ENCODE measurements at regions not wholly inside any gene's neighbourhood (a gene's known extent, or its start where the extent isn't known, plus 50 kb on each side); places are given as distances from the start of the nearest gene placed in this dataset.

DNA sequence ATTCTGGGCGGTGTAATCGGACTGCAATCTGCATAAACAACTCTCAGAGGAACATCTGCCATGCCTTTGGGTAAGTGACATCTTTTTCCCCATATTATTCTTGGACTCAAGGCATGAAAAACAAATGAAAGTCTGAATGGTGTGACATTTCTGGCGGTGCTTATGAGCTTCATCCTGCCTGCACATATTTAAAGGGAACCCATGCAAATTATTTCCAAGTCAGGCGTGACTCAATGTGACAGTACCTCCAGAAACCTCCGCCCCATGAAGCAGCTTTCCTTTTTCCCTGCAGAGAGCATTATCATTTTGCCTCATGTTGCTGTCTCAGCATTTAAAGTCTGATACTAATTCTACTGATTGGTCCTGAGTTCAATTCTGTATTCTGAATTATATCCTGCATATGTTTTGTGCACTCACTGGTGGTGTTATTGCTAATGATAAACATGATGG, 585.4 kb downstream of the SNAPC1 start:
- no peaks in the 10 kb centered on the region for H3K4me1 ChIP-seq (ENCODE audit: control insufficient read depth, insufficient read depth, low read length)
- H3K36me3 ChIP-seq (ENCODE audit: insufficient read depth, low read length): no peaks in the 10 kb centered on the region
- H3K4me2 ChIP-seq (ENCODE audit: low read length): no peak overlapping the region
- H3K4me3 ChIP-seq (ENCODE audit: low read length): no peak overlapping the region
- H3K27me3 ChIP-seq (ENCODE audit: control insufficient read depth, insufficient read depth, low read length): no peaks in the 10 kb centered on the region
- H3K9me3 ChIP-seq (replicated peaks; ENCODE audit: low read length): no peaks in the 10 kb centered on the region
- no peak overlapping the region for H3K9ac ChIP-seq (ENCODE audit: low read depth, low read length)

- Histone ChIP-seq H3K4me2 (ENCODE audit: low read length) (no peak overlapping the region), H3K9me3 (replicated peaks; ENCODE audit: low read length) (no peaks in the 10 kb centered on the region), H3K27me3 (ENCODE audit: control insufficient read depth, insufficient read depth, low read length) (no peaks in the 10 kb centered on the region), H3K4me1 (ENCODE audit: control insufficient read depth, insufficient read depth, low read length) (no peaks in the 10 kb centered on the region), H3K4me3 (ENCODE audit: low read length) (no peak overlapping the region), H3K36me3 (ENCODE audit: insufficient read depth, low read length) (no peaks in the 10 kb centered on the region), H3K9ac (ENCODE audit: low read depth, low read length) (no peak overlapping the region)
These were observed 595.1 kb downstream of the SNAPC1 start for GRCh38 chr14:62357362-62357761.

- Histone ChIP-seq H3K27me3 (ENCODE audit: control insufficient read depth, insufficient read depth, low read length) (no peaks in the 10 kb centered on the region), H3K4me2 (ENCODE audit: low read length) (no peak overlapping the region), H3K4me1 (ENCODE audit: control insufficient read depth, insufficient read depth, low read length) (no peaks in the 10 kb centered on the region), H3K9me3 (replicated peaks; ENCODE audit: low read length) (no peaks in the 10 kb centered on the region), H3K9ac (ENCODE audit: low read depth, low read length) (no peak overlapping the region), H3K4me3 (ENCODE audit: low read length) (no peak overlapping the region), H3K36me3 (ENCODE audit: insufficient read depth, low read length) (no peaks in the 10 kb centered on the region)
These were observed 601.9 kb downstream of the SNAPC1 start for GRCh38 chr14:62364161-62364560.

GRCh38 chr14:62364800-62365280, 602.6 kb downstream of the SNAPC1 start:
- Histone ChIP-seq H3K9me3 (replicated peaks; ENCODE audit: low read length) (no peaks in the 10 kb centered on the region), H3K4me1 (ENCODE audit: control insufficient read depth, insufficient read depth, low read length) (no peaks in the 10 kb centered on the region), H3K27me3 (ENCODE audit: control insufficient read depth, insufficient read depth, low read length) (no peaks in the 10 kb centered on the region), H3K4me3 (ENCODE audit: low read length) (no peak overlapping the region), H3K36me3 (ENCODE audit: insufficient read depth, low read length) (no peaks in the 10 kb centered on the region), H3K9ac (ENCODE audit: low read depth, low read length) (no peak overlapping the region), H3K4me2 (ENCODE audit: low read length) (no peak overlapping the region)

- Histone ChIP-seq H3K36me3 (ENCODE audit: insufficient read depth, low read length) (no peaks in the 10 kb centered on the region), H3K4me3 (ENCODE audit: low read length) (no peak overlapping the region), H3K9me3 (replicated peaks; ENCODE audit: low read length) (no peaks in the 10 kb centered on the region), H3K27me3 (ENCODE audit: control insufficient read depth, insufficient read depth, low read length) (no peaks in the 10 kb centered on the region), H3K4me1 (ENCODE audit: control insufficient read depth, insufficient read depth, low read length) (no peaks in the 10 kb centered on the region), H3K4me2 (ENCODE audit: low read length) (no peak overlapping the region), H3K9ac (ENCODE audit: low read depth, low read length) (no peak overlapping the region)
These were observed 607.8 kb downstream of the SNAPC1 start for GRCh38 chr14:62369919-62370560.

- no peaks in the 10 kb centered on the region for H3K36me3 ChIP-seq (ENCODE audit: insufficient read depth, low read length)
- no peak overlapping the region for H3K4me3 ChIP-seq (ENCODE audit: low read length)
These were observed 611.7 kb downstream of the SNAPC1 start for GRCh38 chr14:62373944-62374343.

GRCh38 chr14:62378057-62378456, 615.8 kb downstream of the SNAPC1 start:
- Histone ChIP-seq H3K4me1 (ENCODE audit: control insufficient read depth, insufficient read depth, low read length) (no peaks in the 10 kb centered on the region), H3K36me3 (ENCODE audit: insufficient read depth, low read length) (no peaks in the 10 kb centered on the region), H3K4me3 (ENCODE audit: low read length) (no peak overlapping the region), H3K27me3 (ENCODE audit: control insufficient read depth, insufficient read depth, low read length) (no peaks in the 10 kb centered on the region), H3K9ac (ENCODE audit: low read depth, low read length) (no peak overlapping the region), H3K4me2 (ENCODE audit: low read length) (no peak overlapping the region), H3K9me3 (replicated peaks; ENCODE audit: low read length) (no peaks in the 10 kb centered on the region)

More at GRCh38 chr14:62373944-62374343, 611.7 kb downstream of the SNAPC1 start:
- H3K9ac ChIP-seq (ENCODE audit: low read depth, low read length): no peak overlapping the region
- H3K4me2 ChIP-seq (ENCODE audit: low read length): no peak overlapping the region
- H3K27me3 ChIP-seq (ENCODE audit: control insufficient read depth, insufficient read depth, low read length): no peaks in the 10 kb centered on the region
- no peaks in the 10 kb centered on the region for H3K9me3 ChIP-seq (replicated peaks; ENCODE audit: low read length)
- no peaks in the 10 kb centered on the region for H3K4me1 ChIP-seq (ENCODE audit: control insufficient read depth, insufficient read depth, low read length)

GRCh38 chr14:62381311-62382070, 619.3 kb downstream of the SNAPC1 start:
- Histone ChIP-seq H3K4me2 (ENCODE audit: low read length) (no peak overlapping the region), H3K4me3 (ENCODE audit: low read length) (no peak overlapping the region), H3K36me3 (ENCODE audit: insufficient read depth, low read length) (no peaks in the 10 kb centered on the region), H3K9ac (ENCODE audit: low read depth, low read length) (no peak overlapping the region), H3K27me3 (ENCODE audit: control insufficient read depth, insufficient read depth, low read length) (no peaks in the 10 kb centered on the region), H3K4me1 (ENCODE audit: control insufficient read depth, insufficient read depth, low read length) (no peaks in the 10 kb centered on the region), H3K9me3 (replicated peaks; ENCODE audit: low read length) (no peaks in the 10 kb centered on the region)

DNA sequence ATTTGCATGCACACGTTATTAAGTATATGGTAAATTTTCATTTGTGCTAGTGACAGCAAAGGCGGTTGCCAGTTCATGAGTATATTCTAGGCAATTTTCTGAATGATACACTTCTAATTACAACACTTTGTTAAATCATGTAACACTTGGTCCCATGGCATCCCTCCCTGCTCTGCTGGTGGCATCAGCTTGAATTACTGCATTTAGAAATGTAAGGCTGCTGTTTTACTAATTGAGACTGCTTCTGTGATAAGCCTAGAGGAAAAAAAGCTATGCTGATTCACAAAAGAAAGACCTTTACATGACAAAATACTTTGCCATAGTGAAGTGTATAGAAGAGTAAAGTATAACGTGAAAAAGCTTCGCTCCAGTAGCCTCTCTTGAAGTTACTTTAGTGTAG, 636.1 kb downstream of the KCNH5 start:
- Histone ChIP-seq H3K4me3 (ENCODE audit: low read length) (no peak overlapping the region), H3K9ac (ENCODE audit: low read depth, low read length) (no peak overlapping the region), H3K36me3 (ENCODE audit: insufficient read depth, low read length) (no peaks in the 10 kb centered on the region), H3K27me3 (ENCODE audit: control insufficient read depth, insufficient read depth, low read length) (no peaks in the 10 kb centered on the region), H3K4me2 (ENCODE audit: low read length) (no peak overlapping the region), H3K4me1 (ENCODE audit: control insufficient read depth, insufficient read depth, low read length) (no peaks in the 10 kb centered on the region), H3K9me3 (replicated peaks; ENCODE audit: low read length) (no peaks in the 10 kb centered on the region)

GRCh38 chr14:62409626-62410300, 635.5 kb downstream of the KCNH5 start:
- Histone ChIP-seq H3K4me2 (ENCODE audit: low read length) (no peak overlapping the region), H3K9me3 (replicated peaks; ENCODE audit: low read length) (no peaks in the 10 kb centered on the region), H3K4me1 (ENCODE audit: control insufficient read depth, insufficient read depth, low read length) (no peaks in the 10 kb centered on the region), H3K4me3 (ENCODE audit: low read length) (no peak overlapping the region), H3K36me3 (ENCODE audit: insufficient read depth, low read length) (no peaks in the 10 kb centered on the region), H3K27me3 (ENCODE audit: control insufficient read depth, insufficient read depth, low read length) (no peaks in the 10 kb centered on the region), H3K9ac (ENCODE audit: low read depth, low read length) (no peak overlapping the region)

DNA sequence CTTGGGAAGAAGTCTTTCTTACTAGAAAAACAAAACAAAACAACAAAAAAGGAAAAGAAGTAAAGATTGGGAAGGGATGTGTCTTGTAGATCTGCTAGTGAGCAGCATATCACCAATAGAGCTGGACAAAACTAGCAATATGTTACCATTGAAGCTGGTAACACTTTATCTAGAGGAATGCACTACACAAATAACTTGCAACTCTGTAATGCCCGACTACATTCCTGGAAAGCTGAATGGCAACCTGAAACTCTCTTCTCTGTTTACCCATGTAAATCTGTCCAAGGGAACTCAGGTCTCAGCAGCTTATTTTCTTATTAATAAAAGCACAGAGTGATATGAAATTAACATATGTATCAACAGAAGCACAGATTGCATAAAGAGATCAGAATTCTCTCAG, 624.4 kb downstream of the KCNH5 start:
- Histone ChIP-seq H3K4me1 (ENCODE audit: control insufficient read depth, insufficient read depth, low read length) (no peaks in the 10 kb centered on the region), H3K27me3 (ENCODE audit: control insufficient read depth, insufficient read depth, low read length) (no peaks in the 10 kb centered on the region), H3K4me2 (ENCODE audit: low read length) (no peak overlapping the region), H3K36me3 (ENCODE audit: insufficient read depth, low read length) (no peaks in the 10 kb centered on the region), H3K9me3 (replicated peaks; ENCODE audit: low read length) (peaks cover 4% of the 10 kb centered on the region), H3K4me3 (ENCODE audit: low read length) (no peak overlapping the region), H3K9ac (ENCODE audit: low read depth, low read length) (no peak overlapping the region)

Measured in skeletal muscle satellite cell (primary cell).